ENCODE measurements at regions not wholly inside any gene's neighbourhood (a gene's known extent, or its start where the extent isn't known, plus 50 kb on each side); places are given as distances from the start of the nearest gene placed in this dataset.

- TF ChIP-seq CTCF (IDR thresholded peaks at IDR 0.05) (no peak), POLR2A (IDR thresholded peaks at IDR 0.05) (no peak)
Measured at GRCh38 chr14:43399289-43399688, 1107.8 kb downstream of the FSCB start.

Data from lower leg skin (tissue), 3 donors.